ENCODE measurements at regions not wholly inside any gene's neighbourhood (a gene's known extent, or its start where the extent isn't known, plus 50 kb on each side); places are given as distances from the start of the nearest gene placed in this dataset.

DNA sequence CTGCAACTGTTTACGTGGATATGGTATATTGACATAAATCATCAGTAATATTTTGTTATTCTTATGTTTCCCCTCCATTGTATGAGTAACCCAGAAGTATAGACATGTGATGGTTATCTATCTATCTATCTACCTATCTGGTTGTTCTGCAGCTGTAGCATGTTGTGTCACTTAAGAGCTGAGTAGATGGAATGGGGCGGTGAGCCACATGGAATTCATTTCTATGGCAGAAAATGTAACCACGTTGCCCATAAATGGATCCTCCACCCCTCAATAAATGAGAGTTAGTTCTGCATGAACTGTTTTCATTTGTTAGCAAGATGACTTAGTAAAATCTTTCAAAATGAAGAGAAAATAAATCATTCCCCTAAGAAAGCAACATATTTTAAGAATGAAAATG is 553.2 kb downstream of the MAT2B start:
- TF ChIP-seq, protein P1, sequence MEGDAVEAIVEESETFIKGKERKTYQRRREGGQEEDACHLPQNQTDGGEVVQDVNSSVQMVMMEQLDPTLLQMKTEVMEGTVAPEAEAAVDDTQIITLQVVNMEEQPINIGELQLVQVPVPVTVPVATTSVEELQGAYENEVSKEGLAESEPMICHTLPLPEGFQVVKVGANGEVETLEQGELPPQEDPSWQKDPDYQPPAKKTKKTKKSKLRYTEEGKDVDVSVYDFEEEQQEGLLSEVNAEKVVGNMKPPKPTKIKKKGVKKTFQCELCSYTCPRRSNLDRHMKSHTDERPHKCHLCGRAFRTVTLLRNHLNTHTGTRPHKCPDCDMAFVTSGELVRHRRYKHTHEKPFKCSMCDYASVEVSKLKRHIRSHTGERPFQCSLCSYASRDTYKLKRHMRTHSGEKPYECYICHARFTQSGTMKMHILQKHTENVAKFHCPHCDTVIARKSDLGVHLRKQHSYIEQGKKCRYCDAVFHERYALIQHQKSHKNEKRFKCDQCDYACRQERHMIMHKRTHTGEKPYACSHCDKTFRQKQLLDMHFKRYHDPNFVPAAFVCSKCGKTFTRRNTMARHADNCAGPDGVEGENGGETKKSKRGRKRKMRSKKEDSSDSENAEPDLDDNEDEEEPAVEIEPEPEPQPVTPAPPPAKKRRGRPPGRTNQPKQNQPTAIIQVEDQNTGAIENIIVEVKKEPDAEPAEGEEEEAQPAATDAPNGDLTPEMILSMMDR (IDR thresholded peaks at IDR 0.05; ENCODE audit: poor library complexity), result no peak
- TF ChIP-seq EZH2 (IDR thresholded peaks at IDR 0.05; ENCODE audit: borderline replicate concordance) (no peak), EZH2phosphoT487 (IDR thresholded peaks at IDR 0.05; ENCODE audit: low read depth, severe bottlenecking, unreplicated experiment) (no peak)

Data from hepatocyte (in vitro differentiated cells).